OCI-LY7 (cell line): ENCODE measurements at regions not wholly inside any gene's neighbourhood (a gene's known extent, or its start where the extent isn't known, plus 50 kb on each side); places are given as distances from the start of the nearest gene placed in this dataset.

Source experiments
- BruUV-seq: library from RNA; stranded (reverse); fragments of 400-500 nt; replicated peaks from 2 replicates; lab custom pipeline; 2021; lab: Mats Ljungman, UMichigan
- CTCF ChIA-PET: fragments of 300-600 bp; sonication (Branson Sonifier 250); formaldehyde crosslinking; loops from one replicate; lab custom pipeline; 2022; ENCODE audit warnings: antibody characterized with exemption; ENCODE audit not compliant: unreplicated experiment; lab: Charles Lee
- POLR2A ChIA-PET: fragments of 300-600 bp; sonication (Branson Sonifier 250); formaldehyde crosslinking; loops from one replicate; lab custom pipeline; 2022; ENCODE audit warnings: antibody characterized with exemption; lab: Charles Lee
- DNase-seq: peaks from one replicate; pipeline ENCODE4 v3.0.0-alpha.2; 2015; ENCODE audit warnings: low spot score
- H2AFZ ChIP-seq: fragments of 200-600 bp; sonication (generic), shearing (Covaris generic); 2 replicates; pipeline ENCODE4 v1.6.1; 2014; ENCODE audit warnings: mild to moderate bottlenecking, antibody characterized with exemption, low read length, moderate library complexity
- H3K27ac ChIP-seq: fragments of 200-600 bp; sonication (generic); 2 replicates; pipeline ENCODE4 v1.5.1; 2014; ENCODE audit warnings: mixed run types, low read depth, mild to moderate bottlenecking, moderate library complexity, low read length, inconsistent platforms; ENCODE audit not compliant: poor library complexity, severe bottlenecking
- H3K36me3 ChIP-seq: fragments of 200-600 bp; sonication (generic); 2 replicates; pipeline ENCODE4 v1.6.1; 2014; ENCODE audit warnings: mild to moderate bottlenecking, antibody characterized with exemption, low read length, moderate library complexity, mixed read lengths; ENCODE audit not compliant: insufficient read depth
- H3K4me1 ChIP-seq: fragments of 200-600 bp; sonication (generic); 2 replicates; pipeline ENCODE4 v1.5.1; 2014; ENCODE audit warnings: mild to moderate bottlenecking, low read length; ENCODE audit not compliant: insufficient read depth, poor library complexity, severe bottlenecking
- H3K4me2 ChIP-seq: fragments of 200-600 bp; sonication (generic); 2 replicates; pipeline ENCODE4 v1.6.1; 2014; ENCODE audit warnings: mild to moderate bottlenecking, low read length
- H3K4me3 ChIP-seq: fragments of 200-600 bp; sonication (generic); 2 replicates; pipeline ENCODE4 v1.5.1; 2014; ENCODE audit warnings: mild to moderate bottlenecking, low read depth, low read length; ENCODE audit not compliant: poor library complexity, severe bottlenecking
- H3K79me2 ChIP-seq: fragments of 200-600 bp; sonication (generic); 2 replicates; pipeline ENCODE4 v1.6.1; 2016; ENCODE audit warnings: low read depth, mild to moderate bottlenecking, low read length, moderate library complexity, mixed read lengths; ENCODE audit not compliant: insufficient read depth
- H3K9me2 ChIP-seq: fragments of 200-600 bp; sonication (generic); 2 replicates; pipeline ENCODE4 v1.6.1; 2016; ENCODE audit warnings: mild to moderate bottlenecking, low read length, mixed read lengths; ENCODE audit not compliant: insufficient read depth
- H3K9me3 ChIP-seq: fragments of 200-600 bp; sonication (generic); 2 replicates; pipeline ENCODE4 v1.6.1; 2014; ENCODE audit warnings: mild to moderate bottlenecking, mixed run types, low read length, mixed read lengths
- H4K20me1 ChIP-seq: fragments of 200-600 bp; sonication (generic); 2 replicates; pipeline ENCODE4 v1.6.1; 2014; ENCODE audit warnings: mild to moderate bottlenecking, antibody characterized with exemption, low read length, moderate library complexity, mixed read lengths; ENCODE audit not compliant: insufficient read depth
- CTCF ChIP-seq: fragments of 200-600 bp; sonication (generic); conservative IDR thresholded peaks from 2 replicates; pipeline ENCODE4 v1.5.1; 2014; ENCODE audit warnings: mild to moderate bottlenecking, antibody characterized with exemption, low read length, moderate library complexity, mixed read lengths
- EZH2phosphoT487 ChIP-seq: fragments of 200-600 bp; sonication (generic); IDR thresholded peaks from 2 replicates; pipeline ENCODE4 v1.6.1; 2018; ENCODE audit warnings: low read depth, borderline replicate concordance, mild to moderate bottlenecking, mixed run types, antibody characterized with exemption, low read length, moderate library complexity, mixed read lengths
- intact Hi-C: fragments of 100-400 bp; cut with micrococcal nuclease; formaldehyde crosslinking; loops from one replicate; pipeline ENCODE4 v1.10.0; 2022; ENCODE audit not compliant: unreplicated experiment

GRCh38 chr2:105521176-105521575 is 122.3 kb upstream of the FHL2 start:
- Histone ChIP-seq H3K4me3 (no peak overlapping the region), H3K4me1 (no peaks in the 10 kb centered on the region), H3K9me2 (no peaks in the 10 kb centered on the region), H3K4me2 (no peak overlapping the region), H3K36me3 (no peaks in the 10 kb centered on the region), H3K27ac (no peak overlapping the region), H3K79me2 (no peaks in the 10 kb centered on the region), H3K9me3 (no peaks in the 10 kb centered on the region), H2AFZ (no peak overlapping the region), H4K20me1 (no peaks in the 10 kb centered on the region)
- no TSS peak for BruUV-seq
- TF ChIP-seq CTCF (peak; percentile 82), EZH2phosphoT487 (no peak)
- POLR2A ChIA-PET = no interaction called here
- intact Hi-C loops = loop anchor here (1.0 to 10.0 kb wide), 2 partner anchors 151 to 176 kb away; no protein-coding TSS in a partner anchor
- CTCF ChIA-PET = no interaction called here
- DNase-seq = no peak

DNA sequence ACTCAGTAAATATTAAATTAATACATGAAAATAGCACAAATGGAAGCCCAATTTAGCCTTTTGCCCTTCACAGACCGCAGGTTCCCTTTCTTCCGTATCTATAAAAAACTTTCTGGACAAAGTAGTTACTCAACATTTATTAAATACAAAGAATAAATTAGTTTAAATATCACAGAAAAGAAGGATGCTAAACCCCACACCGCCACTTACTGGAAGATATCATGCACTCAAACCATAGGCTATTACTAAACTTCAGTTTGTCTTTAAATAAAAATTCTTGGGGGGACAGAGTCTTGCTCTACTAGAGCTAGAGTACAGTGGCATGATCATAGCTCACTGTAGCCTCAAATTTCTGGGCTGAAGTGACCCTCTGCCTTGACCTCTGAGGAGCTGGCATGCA is 120.7 kb upstream of the FHL2 start:
- no peaks in the 10 kb centered on the region for H3K9me2 ChIP-seq
- ChIA-PET CTCF (no interaction called here), POLR2A (interaction anchor here (0.6 kb wide), 1 partner anchor 31 kb away, joined by 3 read pairs; no protein-coding TSS in a partner anchor)
- no peak overlapping the region for H3K27ac ChIP-seq
- intact Hi-C loops = no loop called here
- no peaks in the 10 kb centered on the region for H3K79me2 ChIP-seq
- H3K9me3 ChIP-seq = no peaks in the 10 kb centered on the region
- H3K36me3 ChIP-seq = no peaks in the 10 kb centered on the region
- H3K4me3 ChIP-seq = no peak overlapping the region
- H4K20me1 ChIP-seq = no peaks in the 10 kb centered on the region
- H3K4me2 ChIP-seq = no peak overlapping the region
- no peak for TF ChIP-seq EZH2phosphoT487
- no peak for TF ChIP-seq CTCF
- no TSS peak for BruUV-seq
- DNase-seq = no peak
- no peaks in the 10 kb centered on the region for H3K4me1 ChIP-seq
- no peak overlapping the region for H2AFZ ChIP-seq

- DNase-seq = no peak
- H3K27ac ChIP-seq = no peak overlapping the region
- ChIA-PET POLR2A (no interaction called here), CTCF (no interaction called here)
- H3K9me3 ChIP-seq = no peaks in the 10 kb centered on the region
- no peak overlapping the region for H3K4me3 ChIP-seq
- H3K9me2 ChIP-seq = no peaks in the 10 kb centered on the region
- intact Hi-C loops = no loop called here
- no TSS peak for BruUV-seq
- H2AFZ ChIP-seq = no peak overlapping the region
- TF ChIP-seq EZH2phosphoT487 = no peak
- no peak for TF ChIP-seq CTCF
- H3K36me3 ChIP-seq = no peaks in the 10 kb centered on the region
- H4K20me1 ChIP-seq = no peaks in the 10 kb centered on the region
- no peaks in the 10 kb centered on the region for H3K4me1 ChIP-seq
- no peak overlapping the region for H3K4me2 ChIP-seq
- H3K79me2 ChIP-seq = no peaks in the 10 kb centered on the region
Observed at GRCh38 chr2:105518897-105519296, 120.0 kb upstream of the FHL2 start.
